ENCODE measurements at regions not wholly inside any gene's neighbourhood (a gene's known extent, or its start where the extent isn't known, plus 50 kb on each side); places are given as distances from the start of the nearest gene placed in this dataset.

GRCh38 chr4:41359836-41360213, 103.1 kb downstream of the UCHL1 start:
- no peak for DNase-seq

- peak; percentile 46 for DNase-seq
Measured at GRCh38 chr4:41360214-41360920, 103.6 kb downstream of the UCHL1 start.

DNA sequence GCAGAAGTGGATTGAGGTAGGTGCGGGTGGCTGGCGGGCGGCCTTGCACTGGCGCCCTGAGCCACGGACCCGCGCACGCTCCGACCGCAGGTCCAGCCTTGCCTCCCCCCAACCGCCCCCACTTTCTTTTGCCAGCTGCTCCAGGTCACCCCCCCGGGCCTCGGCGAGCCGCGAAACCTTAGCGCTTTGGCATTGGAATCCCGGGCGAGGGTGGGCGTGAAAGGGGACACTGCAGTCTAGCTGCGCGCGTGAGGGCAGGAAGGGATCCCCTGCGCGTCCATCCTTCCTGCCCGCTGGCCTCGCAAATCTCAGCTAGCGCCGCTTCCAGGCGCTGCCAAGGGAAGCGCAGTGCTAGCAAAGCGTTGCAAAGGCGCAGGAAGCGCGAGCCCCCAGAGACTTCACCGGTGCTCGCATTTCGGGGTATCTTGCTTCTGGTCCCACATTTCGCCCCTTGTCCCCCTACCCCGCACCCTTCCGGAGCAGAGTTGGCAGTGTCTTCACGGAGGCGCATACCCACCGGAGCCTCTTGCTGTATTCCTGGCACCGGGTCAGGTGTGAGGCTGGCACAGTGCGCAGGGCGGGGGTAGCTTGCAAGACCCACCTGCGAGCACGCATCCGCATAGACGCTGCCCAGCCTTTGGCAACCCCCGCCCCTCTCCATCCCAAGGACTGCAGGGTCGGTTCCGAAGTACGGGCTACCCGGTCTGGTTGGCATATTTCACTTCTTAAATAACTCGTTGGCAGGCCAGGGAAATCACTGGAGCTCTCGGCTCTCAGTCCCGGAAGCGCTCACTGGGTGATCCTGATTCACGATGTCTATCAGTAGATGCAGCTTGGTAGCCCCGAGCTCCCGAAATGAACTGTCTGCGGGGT, 104.4 kb downstream of the UCHL1 start:
- peak; percentile 13 for DNase-seq

DNA sequence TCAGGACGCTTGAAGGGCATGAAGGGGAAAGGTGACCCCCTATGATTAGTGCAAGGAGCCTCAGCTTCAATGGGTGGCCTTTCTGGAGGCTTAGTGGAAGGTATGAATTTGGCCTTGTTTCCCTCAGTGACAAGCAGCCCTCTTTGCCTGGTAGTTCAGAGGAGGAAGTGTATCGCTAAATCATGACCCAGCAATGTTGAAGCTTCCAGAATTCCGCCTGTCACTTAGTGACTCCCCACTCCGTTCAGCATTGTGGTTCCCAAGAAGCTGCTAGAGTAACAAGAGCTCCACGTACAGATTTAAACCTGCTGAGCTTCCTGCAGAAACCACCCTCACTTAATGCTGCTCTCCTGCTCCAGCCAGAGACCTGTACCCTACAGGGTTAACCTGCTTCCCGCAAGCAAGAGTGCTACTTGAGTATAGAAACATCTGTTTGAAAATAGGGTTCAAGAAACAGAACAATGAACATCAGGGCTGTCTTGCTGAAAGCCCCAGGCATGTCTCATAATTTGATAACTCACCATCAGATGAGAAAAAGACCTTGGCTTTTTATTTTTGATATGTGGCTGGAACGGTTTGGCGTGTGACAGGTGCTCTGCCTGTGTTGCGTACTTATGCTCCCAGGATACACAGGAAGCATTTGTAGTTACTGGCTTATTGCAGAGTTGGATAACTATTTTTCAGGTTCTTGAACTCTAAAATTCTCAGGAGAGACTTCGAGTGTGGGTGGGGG, 105.2 kb downstream of the UCHL1 start:
- DNase-seq: no peak

DNA sequence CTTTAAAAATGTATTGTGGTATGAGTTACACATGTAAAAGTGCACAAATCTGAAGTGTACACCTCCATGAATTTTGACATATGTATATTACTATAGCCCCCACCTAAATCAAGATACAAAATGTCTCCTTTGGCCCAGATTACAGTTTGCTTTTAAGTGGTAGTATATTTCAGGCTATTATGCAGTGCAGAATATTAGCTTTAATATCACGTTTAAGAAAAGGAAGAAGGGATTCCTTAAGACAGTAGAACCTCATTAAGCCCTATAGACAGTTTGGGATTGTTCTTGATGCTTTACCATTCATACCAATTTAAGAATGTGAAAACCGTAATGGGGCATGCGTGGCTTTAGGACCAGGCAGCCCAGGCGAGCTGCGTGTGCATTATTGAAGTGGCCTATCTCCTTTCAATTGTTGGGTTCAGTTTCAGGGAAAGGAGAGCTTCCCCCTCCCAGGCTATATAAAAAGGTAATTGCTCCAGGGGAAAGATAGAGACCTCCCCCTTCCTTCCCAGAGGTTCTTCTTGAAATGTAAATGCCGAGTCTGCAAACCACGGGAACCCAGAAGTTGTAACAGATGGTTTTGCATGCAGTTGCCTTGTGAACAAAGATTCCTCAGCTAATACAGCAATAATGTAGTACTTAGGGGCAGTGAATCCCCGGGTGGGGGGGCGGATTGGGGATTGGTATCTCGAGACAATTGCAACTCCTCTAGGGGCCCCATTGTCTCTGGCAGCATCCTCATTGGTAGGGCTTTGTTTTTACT, 106.1 kb downstream of the UCHL1 start:
- no peak for DNase-seq

DNA sequence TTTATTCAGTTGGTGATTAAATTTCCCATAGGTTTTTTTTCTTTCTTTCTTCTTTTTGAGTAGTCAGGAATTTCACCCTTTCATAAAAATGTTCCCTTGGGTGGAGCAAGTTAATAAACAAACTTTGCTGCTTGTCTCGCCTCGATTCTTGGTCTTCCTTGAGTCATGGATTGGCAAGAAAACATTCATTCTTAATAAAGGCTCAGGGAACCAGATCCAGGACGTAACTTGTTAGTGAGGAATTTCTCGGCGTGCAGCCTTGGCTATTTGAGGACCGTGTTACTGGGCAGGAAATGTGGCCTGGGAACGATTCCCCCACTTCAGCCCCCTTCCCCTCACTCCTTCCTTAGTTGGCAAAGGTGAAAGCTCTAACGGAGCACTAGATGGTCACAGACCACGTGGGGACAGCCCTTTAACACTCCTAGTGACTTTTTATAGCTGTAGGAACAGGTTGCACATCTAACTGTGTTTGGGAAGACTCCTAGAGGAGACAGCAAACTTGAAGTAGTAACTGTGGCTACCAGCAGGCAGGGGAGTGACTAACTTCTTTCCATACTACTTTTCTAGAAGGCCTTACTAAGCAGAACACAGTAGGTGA, 106.8 kb downstream of the UCHL1 start:
- peak; percentile 46 for DNase-seq

GRCh38 chr4:41364876-41365275, 108.1 kb downstream of the UCHL1 start:
- no peak for DNase-seq

DNA sequence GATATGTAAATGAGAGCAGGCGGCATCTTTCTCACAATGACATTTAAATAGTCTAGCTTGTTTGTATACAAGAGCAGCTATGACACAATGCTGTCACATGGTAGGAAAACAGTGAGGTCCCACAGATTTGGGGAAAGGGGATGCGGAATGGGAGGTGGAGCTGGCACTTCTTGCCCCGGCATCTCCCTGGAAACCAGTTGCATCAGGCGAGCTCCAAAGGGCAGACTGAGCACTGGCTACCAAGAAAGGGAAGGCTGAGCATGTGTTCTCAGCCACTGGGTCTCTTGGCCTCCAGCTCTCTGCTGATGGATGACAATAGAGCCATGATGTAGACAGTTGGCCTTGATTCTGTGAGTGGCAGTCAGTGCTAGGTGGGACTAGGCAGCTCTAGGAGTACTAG, 109.0 kb downstream of the UCHL1 start:
- DNase-seq: no peak

GRCh38 chr4:41366911-41367517, 110.3 kb downstream of the UCHL1 start:
- DNase-seq: no peak

DNA sequence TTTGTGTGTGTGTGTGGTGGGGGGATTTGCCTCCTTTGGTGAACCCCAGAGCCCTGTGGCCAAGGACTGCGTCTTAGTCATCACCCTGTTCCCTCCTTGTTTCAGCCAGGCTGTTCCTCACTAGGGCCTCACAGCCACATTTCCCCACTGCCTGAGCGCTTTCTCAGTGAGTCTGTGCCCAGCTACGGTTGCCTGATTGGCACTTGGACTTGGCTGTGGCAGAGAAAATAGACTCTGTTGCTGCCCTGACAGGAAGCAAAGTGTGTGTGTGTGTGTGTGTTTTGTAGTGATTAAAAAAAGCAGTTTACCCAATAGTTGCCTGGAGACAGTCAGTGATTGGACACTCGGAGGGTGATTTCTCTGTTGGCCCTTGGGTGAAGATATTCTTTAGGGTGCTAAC, 113.0 kb downstream of the UCHL1 start:
- no peak for DNase-seq

DNA sequence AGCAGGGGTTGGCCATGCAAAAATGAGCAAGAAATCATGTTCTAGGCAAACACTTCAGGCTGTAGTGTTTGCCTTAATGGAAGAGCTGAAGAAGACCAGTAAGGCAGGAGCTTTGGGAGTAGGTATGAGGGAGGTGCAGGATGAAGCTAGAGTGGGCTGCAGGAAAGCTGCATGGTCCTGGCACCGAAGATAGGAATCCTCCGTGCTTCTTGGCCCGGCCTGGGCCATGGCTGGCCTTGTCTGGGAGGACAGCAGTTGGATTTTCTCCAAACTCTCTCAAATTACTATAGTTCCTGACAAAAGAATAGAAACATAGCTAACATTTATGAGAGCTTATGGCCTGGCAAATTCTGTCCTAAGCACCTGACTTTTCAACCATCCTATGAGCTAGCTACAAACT, 116.5 kb downstream of the UCHL1 start:
- DNase-seq: no peak

DNA sequence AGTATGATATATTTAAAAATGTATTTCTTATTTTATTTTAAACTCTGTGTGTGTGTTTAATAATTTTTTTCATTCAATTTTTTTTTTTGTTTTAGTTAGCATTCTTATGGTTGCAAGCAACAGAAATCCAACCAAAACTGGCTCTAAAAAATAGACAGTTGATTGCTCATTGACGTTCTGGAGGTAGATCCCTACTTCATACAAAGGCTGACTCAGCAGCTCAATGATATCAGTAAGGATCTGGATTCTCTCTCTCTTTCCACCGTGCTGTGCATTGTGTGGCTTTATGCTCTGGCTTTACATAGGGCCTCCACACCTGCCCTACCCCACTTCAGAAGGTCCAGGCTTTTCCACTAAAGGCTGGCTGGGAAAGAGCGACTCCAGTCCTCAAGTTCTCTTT, 117.8 kb downstream of the UCHL1 start:
- no peak for DNase-seq

GRCh38 chr4:41375561-41375960, 118.8 kb downstream of the UCHL1 start:
- DNase-seq: no peak

GRCh38 chr4:41377196-41377595, 120.5 kb downstream of the UCHL1 start:
- no peak for DNase-seq

DNA sequence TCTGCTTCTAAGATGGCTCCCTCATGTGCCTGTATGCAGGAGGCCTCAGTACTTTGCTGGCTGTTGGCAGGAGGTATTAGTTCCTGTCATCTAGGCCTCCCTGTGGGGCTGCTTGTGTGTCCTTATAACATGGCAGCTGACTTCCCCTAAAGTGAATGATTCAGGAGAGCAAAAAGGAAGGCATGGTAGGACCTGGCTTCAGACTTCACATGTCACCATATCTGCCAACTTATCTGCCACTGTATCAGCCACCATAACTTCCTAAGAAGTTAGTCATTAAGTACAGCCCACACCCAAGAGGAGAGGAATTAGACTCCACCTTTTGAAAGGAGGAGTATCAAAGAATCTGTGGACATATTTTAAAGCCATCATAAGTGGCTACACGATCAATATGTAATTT, 122.5 kb downstream of the UCHL1 start:
- DNase-seq: no peak

GRCh38 chr4:41380511-41381157, 123.9 kb downstream of the UCHL1 start:
- no peak for DNase-seq

DNA sequence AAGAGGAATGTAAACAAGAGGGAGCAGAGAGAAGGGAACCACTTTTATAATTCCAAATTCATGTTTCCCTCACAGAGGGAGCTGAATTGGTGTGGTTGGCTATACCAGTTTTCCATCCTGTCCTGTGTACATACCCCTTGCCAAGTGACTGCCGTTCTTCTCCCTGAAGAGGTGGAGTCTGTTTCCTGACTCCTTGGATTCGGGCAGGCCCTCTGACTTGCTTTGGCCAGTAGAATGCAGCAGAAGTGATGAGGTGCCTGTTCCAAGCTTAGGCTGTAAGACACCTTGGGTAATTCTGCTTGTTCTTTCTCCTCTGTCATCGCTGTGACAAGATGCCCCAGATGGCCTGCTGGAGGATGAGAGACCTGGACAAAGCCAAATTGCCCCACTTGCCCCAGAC, 124.7 kb downstream of the UCHL1 start:
- no peak for DNase-seq

- no peak for DNase-seq
Measured at GRCh38 chr4:41384992-41385391, 128.3 kb downstream of the UCHL1 start.

DNA sequence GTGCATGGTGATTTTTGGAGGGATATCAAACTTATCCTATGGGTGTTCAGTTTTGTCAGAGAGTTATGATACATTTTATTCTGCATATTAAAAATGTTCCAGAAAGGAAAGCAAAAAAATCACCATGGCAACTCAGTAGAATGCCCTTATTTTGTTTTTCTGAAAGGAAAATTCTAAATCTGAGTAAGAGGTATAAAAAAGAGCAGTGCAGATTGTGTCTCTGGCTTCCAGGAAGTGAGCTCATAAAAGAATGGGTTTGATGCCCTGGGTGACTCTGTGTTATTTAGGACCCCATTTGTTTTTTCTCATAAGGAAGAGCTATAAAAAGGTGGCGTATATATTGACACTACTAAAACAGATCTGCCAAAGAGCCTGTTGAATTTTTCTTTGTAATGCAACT, 128.8 kb downstream of the UCHL1 start:
- no peak for DNase-seq

GRCh38 chr4:41388080-41388479, 131.4 kb downstream of the UCHL1 start:
- no peak for DNase-seq

- no peak for DNase-seq
Measured at GRCh38 chr4:41389356-41389755, 132.6 kb downstream of the UCHL1 start.
